ENCODE measurements at regions not wholly inside any gene's neighbourhood (a gene's known extent, or its start where the extent isn't known, plus 50 kb on each side); places are given as distances from the start of the nearest gene placed in this dataset.

DNA sequence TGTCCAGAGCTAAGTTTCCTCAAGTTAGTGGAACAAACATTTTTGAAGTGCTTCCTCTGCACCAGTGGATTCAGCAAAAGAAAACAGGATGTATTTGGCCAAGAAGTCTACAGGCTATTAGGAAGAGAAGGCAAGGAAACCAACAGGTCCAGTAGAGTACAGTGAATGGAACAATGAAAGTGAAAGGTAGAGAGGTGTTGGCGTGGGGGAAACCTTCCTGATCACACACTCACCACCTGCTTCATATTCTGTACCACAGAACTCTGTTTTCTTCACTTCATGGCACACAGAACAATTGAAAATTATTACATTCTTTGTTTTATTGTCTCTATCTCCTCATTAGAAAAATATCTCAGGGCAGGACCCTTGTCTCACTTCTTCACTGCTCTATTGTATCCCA, 417.4 kb upstream of the FMR1 start:
- ATAC-seq (no peak), DNase-seq (ENCODE audit: low read depth, low spot score) (no peak)
- TF ChIP-seq POLR2AphosphoS5 (IDR thresholded peaks at IDR 0.05; ENCODE audit: low read depth, low read length) (no peak), TCF7L2 (IDR thresholded peaks at IDR 0.05; ENCODE audit: low read depth, low read length) (no peak), SIN3A (IDR thresholded peaks at IDR 0.05; ENCODE audit: borderline replicate concordance, insufficient read depth, low read depth, low read length) (no peak)
- TF ChIP-seq, protein P1, sequence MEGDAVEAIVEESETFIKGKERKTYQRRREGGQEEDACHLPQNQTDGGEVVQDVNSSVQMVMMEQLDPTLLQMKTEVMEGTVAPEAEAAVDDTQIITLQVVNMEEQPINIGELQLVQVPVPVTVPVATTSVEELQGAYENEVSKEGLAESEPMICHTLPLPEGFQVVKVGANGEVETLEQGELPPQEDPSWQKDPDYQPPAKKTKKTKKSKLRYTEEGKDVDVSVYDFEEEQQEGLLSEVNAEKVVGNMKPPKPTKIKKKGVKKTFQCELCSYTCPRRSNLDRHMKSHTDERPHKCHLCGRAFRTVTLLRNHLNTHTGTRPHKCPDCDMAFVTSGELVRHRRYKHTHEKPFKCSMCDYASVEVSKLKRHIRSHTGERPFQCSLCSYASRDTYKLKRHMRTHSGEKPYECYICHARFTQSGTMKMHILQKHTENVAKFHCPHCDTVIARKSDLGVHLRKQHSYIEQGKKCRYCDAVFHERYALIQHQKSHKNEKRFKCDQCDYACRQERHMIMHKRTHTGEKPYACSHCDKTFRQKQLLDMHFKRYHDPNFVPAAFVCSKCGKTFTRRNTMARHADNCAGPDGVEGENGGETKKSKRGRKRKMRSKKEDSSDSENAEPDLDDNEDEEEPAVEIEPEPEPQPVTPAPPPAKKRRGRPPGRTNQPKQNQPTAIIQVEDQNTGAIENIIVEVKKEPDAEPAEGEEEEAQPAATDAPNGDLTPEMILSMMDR (IDR thresholded peaks at IDR 0.05) = no peak
- BruUV-seq (replicated peaks) = no TSS peak
- in situ Hi-C loops (cut with HindIII; ENCODE audit: low pct_unique_long_range_greater_than_20kb, low sequenced_read_pairs) = no loop called here
- Histone ChIP-seq H3K4me3 (ENCODE audit: low read depth in 2 of 2, low read length in 2 of 2) (no peak overlapping the region), H3K36me3 (ENCODE audit: control insufficient read depth, insufficient read depth, low read length) (no peaks in the 10 kb centered on the region), H3K4me1 (ENCODE audit: control insufficient read depth, insufficient read depth, low read length) (no peaks in the 10 kb centered on the region), H3K9me3 (ENCODE audit: control insufficient read depth, insufficient read depth, low read depth, low read length) (no peaks in the 10 kb centered on the region), H3K27ac (ENCODE audit: low read length) (no peak overlapping the region), H3K27me3 (ENCODE audit: control insufficient read depth, insufficient read depth, low read length) (no peaks in the 10 kb centered on the region)
- POLR2A ChIA-PET = no interaction called here
- intact Hi-C loops (cut with micrococcal nuclease; ENCODE audit: unreplicated experiment) = no loop called here
- CTCF ChIA-PET = no interaction called here

DNA sequence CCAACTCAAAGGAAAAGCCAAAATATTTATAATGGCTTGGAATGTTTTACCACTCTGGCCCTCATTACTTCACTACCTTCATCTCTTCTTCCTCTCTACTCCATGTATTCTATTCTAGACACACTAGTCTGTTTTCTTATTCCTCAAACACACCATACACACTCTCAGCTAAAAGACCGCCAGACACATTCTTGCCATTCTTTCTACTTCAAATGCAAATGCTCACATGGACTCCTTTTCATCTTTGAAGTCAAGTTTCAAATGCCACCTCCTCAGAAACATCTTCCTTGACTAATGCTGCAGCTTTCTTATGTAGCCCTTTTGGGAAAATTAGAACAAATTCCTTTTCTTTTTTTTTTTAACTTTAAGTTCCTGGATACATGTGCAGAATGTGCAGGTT, 412.9 kb upstream of the FMR1 start:
- Histone ChIP-seq H3K27me3 (ENCODE audit: control insufficient read depth, insufficient read depth, low read length) (no peaks in the 10 kb centered on the region), H3K36me3 (ENCODE audit: control insufficient read depth, insufficient read depth, low read length) (no peaks in the 10 kb centered on the region), H3K4me3 (ENCODE audit: low read depth in 2 of 2, low read length in 2 of 2) (no peak overlapping the region), H3K4me1 (ENCODE audit: control insufficient read depth, insufficient read depth, low read length) (no peaks in the 10 kb centered on the region), H3K9me3 (ENCODE audit: control insufficient read depth, insufficient read depth, low read depth, low read length) (no peaks in the 10 kb centered on the region), H3K27ac (ENCODE audit: low read length) (no peak overlapping the region)
- BruUV-seq (replicated peaks) = no TSS peak
- intact Hi-C loops (cut with micrococcal nuclease; ENCODE audit: unreplicated experiment) (no loop called here), in situ Hi-C loops (cut with HindIII; ENCODE audit: low pct_unique_long_range_greater_than_20kb, low sequenced_read_pairs) (no loop called here)
- CTCF ChIA-PET = no interaction called here
- ATAC-seq (no peak), DNase-seq (ENCODE audit: low read depth, low spot score) (no peak)
- POLR2A ChIA-PET = no interaction called here
- TF ChIP-seq, protein P1 (IDR thresholded peaks at IDR 0.05) = no peak
- TF ChIP-seq, protein P2, sequence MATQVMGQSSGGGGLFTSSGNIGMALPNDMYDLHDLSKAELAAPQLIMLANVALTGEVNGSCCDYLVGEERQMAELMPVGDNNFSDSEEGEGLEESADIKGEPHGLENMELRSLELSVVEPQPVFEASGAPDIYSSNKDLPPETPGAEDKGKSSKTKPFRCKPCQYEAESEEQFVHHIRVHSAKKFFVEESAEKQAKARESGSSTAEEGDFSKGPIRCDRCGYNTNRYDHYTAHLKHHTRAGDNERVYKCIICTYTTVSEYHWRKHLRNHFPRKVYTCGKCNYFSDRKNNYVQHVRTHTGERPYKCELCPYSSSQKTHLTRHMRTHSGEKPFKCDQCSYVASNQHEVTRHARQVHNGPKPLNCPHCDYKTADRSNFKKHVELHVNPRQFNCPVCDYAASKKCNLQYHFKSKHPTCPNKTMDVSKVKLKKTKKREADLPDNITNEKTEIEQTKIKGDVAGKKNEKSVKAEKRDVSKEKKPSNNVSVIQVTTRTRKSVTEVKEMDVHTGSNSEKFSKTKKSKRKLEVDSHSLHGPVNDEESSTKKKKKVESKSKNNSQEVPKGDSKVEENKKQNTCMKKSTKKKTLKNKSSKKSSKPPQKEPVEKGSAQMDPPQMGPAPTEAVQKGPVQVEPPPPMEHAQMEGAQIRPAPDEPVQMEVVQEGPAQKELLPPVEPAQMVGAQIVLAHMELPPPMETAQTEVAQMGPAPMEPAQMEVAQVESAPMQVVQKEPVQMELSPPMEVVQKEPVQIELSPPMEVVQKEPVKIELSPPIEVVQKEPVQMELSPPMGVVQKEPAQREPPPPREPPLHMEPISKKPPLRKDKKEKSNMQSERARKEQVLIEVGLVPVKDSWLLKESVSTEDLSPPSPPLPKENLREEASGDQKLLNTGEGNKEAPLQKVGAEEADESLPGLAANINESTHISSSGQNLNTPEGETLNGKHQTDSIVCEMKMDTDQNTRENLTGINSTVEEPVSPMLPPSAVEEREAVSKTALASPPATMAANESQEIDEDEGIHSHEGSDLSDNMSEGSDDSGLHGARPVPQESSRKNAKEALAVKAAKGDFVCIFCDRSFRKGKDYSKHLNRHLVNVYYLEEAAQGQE (IDR thresholded peaks at IDR 0.05; ENCODE audit: insufficient read depth in 1 of 2, low read depth in 2 of 2, low read length in 1 of 2) = no peak
- TF ChIP-seq POLR2AphosphoS5 (IDR thresholded peaks at IDR 0.05; ENCODE audit: low read depth, low read length) = no peak
- no peak for TF ChIP-seq TCF7L2 (IDR thresholded peaks at IDR 0.05; ENCODE audit: low read depth, low read length)
- TF ChIP-seq SIN3A (IDR thresholded peaks at IDR 0.05; ENCODE audit: borderline replicate concordance, insufficient read depth, low read depth, low read length) = no peak

Data from Panc1 (cell line).